OCI-LY1 (cell line): ENCODE measurements at regions not wholly inside any gene's neighbourhood (a gene's known extent, or its start where the extent isn't known, plus 50 kb on each side); places are given as distances from the start of the nearest gene placed in this dataset.

ENCODE experiments used
- H2AFZ ChIP-seq: fragments of 200-600 bp; sonication (generic), shearing (Covaris generic); 2 replicates; pipeline ENCODE4 v1.6.0; 2014; ENCODE audit warnings: antibody characterized with exemption, mild to moderate bottlenecking, low read length
- H3F3A ChIP-seq: fragments of 200-600 bp; sonication (generic), shearing (Covaris generic); 2 replicates; pipeline ENCODE4 v1.6.0; 2014; ENCODE audit warnings: mild to moderate bottlenecking, antibody characterized with exemption, low read length, moderate library complexity; ENCODE audit not compliant: insufficient read depth
- H3K27ac ChIP-seq: fragments of 200-600 bp; sonication (generic); 2 replicates; pipeline ENCODE4 v1.5.1; 2014; ENCODE audit warnings: low read length, mixed run types, mild to moderate bottlenecking, low read depth; ENCODE audit not compliant: poor library complexity, severe bottlenecking
- H3K27me3 ChIP-seq: fragments of 200-600 bp; sonication (generic); 2 replicates; pipeline ENCODE4 v1.6.0; 2014; ENCODE audit warnings: antibody characterized with exemption, mild to moderate bottlenecking, low read length, moderate library complexity; ENCODE audit not compliant: insufficient read depth
- H3K36me3 ChIP-seq: fragments of 200-600 bp; sonication (generic); 2 replicates; pipeline ENCODE4 v1.6.1; 2014; ENCODE audit warnings: mild to moderate bottlenecking, antibody characterized with exemption, low read length, moderate library complexity, mixed read lengths; ENCODE audit not compliant: insufficient read depth
- H3K4me1 ChIP-seq: fragments of 200-600 bp; sonication (generic); 2 replicates; pipeline ENCODE4 v1.5.1; 2014; ENCODE audit warnings: mild to moderate bottlenecking, low read length, moderate library complexity; ENCODE audit not compliant: insufficient read depth, severe bottlenecking
- H3K4me2 ChIP-seq: fragments of 200-600 bp; sonication (generic), shearing (Covaris generic); 2 replicates; pipeline ENCODE4 v1.6.1; 2014; ENCODE audit warnings: low read length
- H3K4me3 ChIP-seq: fragments of 200-600 bp; sonication (generic); 2 replicates; pipeline ENCODE4 v1.5.1; 2014; ENCODE audit warnings: low read length, low read depth, mild to moderate bottlenecking, mixed read lengths; ENCODE audit not compliant: poor library complexity, severe bottlenecking
- H3K79me2 ChIP-seq: fragments of 200-600 bp; shearing (Covaris generic); 2 replicates; pipeline ENCODE4 v1.6.1; 2016; ENCODE audit warnings: mixed run types, low read length, mixed read lengths; ENCODE audit not compliant: insufficient read depth
- H3K9ac ChIP-seq: fragments of 200-600 bp; sonication (generic), shearing (Covaris generic); 2 replicates; pipeline ENCODE4 v1.6.1; 2014; ENCODE audit warnings: mild to moderate bottlenecking, low read length, mixed read lengths
- H3K9me2 ChIP-seq: fragments of 200-600 bp; sonication (generic), shearing (Covaris generic); 2 replicates; pipeline ENCODE4 v1.6.1; 2014; ENCODE audit warnings: low read depth, mild to moderate bottlenecking, low read length, mixed read lengths
- H3K9me3 ChIP-seq: fragments of 200-600 bp; shearing (Covaris generic); 2 replicates; pipeline ENCODE4 v1.6.1; 2014; ENCODE audit warnings: low read length, mixed read lengths
- H4K20me1 ChIP-seq: fragments of 200-600 bp; sonication (generic), shearing (Covaris generic); 2 replicates; pipeline ENCODE4 v1.6.0; 2016; ENCODE audit warnings: mild to moderate bottlenecking, low read length; ENCODE audit not compliant: insufficient read depth
- EZH2 ChIP-seq: fragments of 200-600 bp; sonication (generic), shearing (Covaris generic); IDR thresholded peaks from 2 replicates; pipeline ENCODE4 v1.8.0; 2017; ENCODE audit warnings: borderline replicate concordance, mixed run types, mild to moderate bottlenecking, antibody characterized with exemption, low read length, moderate library complexity, mixed read lengths
- TF ChIP-seq, protein P1 (sequence below): fragments of 200-600 bp; sonication (generic), shearing (Covaris generic); IDR thresholded peaks from 2 replicates; pipeline ENCODE4 v1.5.1; 2017; ENCODE audit warnings: mild to moderate bottlenecking, antibody characterized with exemption, low read length, moderate library complexity, mixed read lengths

- H3K9me3 ChIP-seq, result 0 out of 2 replicates have a peak, but pooled peaks cover 3% of the 10 kb centered on the region
- H3K27ac ChIP-seq, result no peak overlapping the region
- H3K79me2 ChIP-seq, result no peaks in the 10 kb centered on the region
- no peaks in the 10 kb centered on the region for H3K4me1 ChIP-seq
- no peaks in the 10 kb centered on the region for H3K36me3 ChIP-seq
- H3K9ac ChIP-seq, result no peak overlapping the region
- no peak overlapping the region for H3K4me3 ChIP-seq
- no peak overlapping the region for H3K4me2 ChIP-seq
- no peaks in the 10 kb centered on the region for H4K20me1 ChIP-seq
- TF ChIP-seq EZH2, result no peak
- TF ChIP-seq, protein P1, sequence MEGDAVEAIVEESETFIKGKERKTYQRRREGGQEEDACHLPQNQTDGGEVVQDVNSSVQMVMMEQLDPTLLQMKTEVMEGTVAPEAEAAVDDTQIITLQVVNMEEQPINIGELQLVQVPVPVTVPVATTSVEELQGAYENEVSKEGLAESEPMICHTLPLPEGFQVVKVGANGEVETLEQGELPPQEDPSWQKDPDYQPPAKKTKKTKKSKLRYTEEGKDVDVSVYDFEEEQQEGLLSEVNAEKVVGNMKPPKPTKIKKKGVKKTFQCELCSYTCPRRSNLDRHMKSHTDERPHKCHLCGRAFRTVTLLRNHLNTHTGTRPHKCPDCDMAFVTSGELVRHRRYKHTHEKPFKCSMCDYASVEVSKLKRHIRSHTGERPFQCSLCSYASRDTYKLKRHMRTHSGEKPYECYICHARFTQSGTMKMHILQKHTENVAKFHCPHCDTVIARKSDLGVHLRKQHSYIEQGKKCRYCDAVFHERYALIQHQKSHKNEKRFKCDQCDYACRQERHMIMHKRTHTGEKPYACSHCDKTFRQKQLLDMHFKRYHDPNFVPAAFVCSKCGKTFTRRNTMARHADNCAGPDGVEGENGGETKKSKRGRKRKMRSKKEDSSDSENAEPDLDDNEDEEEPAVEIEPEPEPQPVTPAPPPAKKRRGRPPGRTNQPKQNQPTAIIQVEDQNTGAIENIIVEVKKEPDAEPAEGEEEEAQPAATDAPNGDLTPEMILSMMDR, result no peak
- H3F3A ChIP-seq, result no peaks in the 10 kb centered on the region
- no peaks in the 10 kb centered on the region for H3K9me2 ChIP-seq
- H3K27me3 ChIP-seq, result no peaks in the 10 kb centered on the region
- no peak overlapping the region for H2AFZ ChIP-seq
These were observed 238.2 kb upstream of the C2CD4B start for GRCh38 chr15:62403164-62403809.

- Histone ChIP-seq H3K27ac (no peak overlapping the region), H3F3A (no peaks in the 10 kb centered on the region)
These were observed 239.3 kb upstream of the C2CD4B start for GRCh38 chr15:62404194-62404985.

DNA sequence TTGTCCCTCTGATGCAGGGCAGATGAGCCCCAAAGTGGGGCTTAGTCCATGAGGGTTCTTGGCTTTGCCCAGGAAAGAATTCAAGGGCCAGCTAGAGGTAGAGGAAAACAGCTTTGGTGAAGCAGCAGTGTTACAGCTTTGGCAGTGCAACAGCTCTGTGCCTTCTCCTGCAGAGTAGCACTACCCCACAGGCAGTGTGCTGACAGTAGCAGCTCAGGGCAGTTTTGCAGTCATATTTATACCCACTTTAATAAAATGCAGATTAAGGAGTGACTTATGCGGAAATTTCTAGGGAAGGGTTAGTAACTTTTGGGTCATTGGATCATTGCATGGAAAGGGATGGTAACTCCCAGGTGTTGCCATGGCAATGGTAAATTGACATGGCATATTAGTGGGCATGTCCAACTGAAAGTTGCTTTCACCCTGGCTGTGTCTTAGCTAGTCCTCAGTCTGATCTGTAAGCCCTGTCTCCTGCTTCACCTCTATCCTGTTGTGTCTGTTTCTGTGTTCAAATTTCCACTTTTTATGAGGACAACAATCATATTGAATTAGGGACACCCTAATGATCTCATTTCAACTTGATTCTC lies 241.3 kb upstream of the C2CD4B start:
- Histone ChIP-seq H3K79me2 (no peaks in the 10 kb centered on the region), H3K9me2 (no peaks in the 10 kb centered on the region), H3K36me3 (no peaks in the 10 kb centered on the region), H3K4me3 (no peak overlapping the region), H3K4me2 (no peak overlapping the region), H3K9ac (no peak overlapping the region), H3K27ac (no peak overlapping the region), H3K9me3 (no peaks in the 10 kb centered on the region), H4K20me1 (no peaks in the 10 kb centered on the region), H2AFZ (no peak overlapping the region), H3K27me3 (no peaks in the 10 kb centered on the region), H3F3A (no peaks in the 10 kb centered on the region), H3K4me1 (no peaks in the 10 kb centered on the region)
- no peak for TF ChIP-seq EZH2

More at GRCh38 chr15:62404194-62404985, 239.3 kb upstream of the C2CD4B start:
- 0 out of 2 replicates have a peak, but pooled peaks cover 2% of the 10 kb centered on the region for H3K9me3 ChIP-seq
- H3K9ac ChIP-seq, result no peak overlapping the region
- H3K9me2 ChIP-seq, result no peaks in the 10 kb centered on the region
- no peaks in the 10 kb centered on the region for H3K36me3 ChIP-seq
- H3K27me3 ChIP-seq, result no peaks in the 10 kb centered on the region
- TF ChIP-seq EZH2, result no peak
- TF ChIP-seq, protein P1, result no peak
- H2AFZ ChIP-seq, result no peak overlapping the region
- H3K4me2 ChIP-seq, result no peak overlapping the region
- H3K4me3 ChIP-seq, result no peak overlapping the region
- H3K79me2 ChIP-seq, result no peaks in the 10 kb centered on the region
- no peaks in the 10 kb centered on the region for H4K20me1 ChIP-seq
- no peaks in the 10 kb centered on the region for H3K4me1 ChIP-seq
